ENCODE measurements at regions not wholly inside any gene's neighbourhood (a gene's known extent, or its start where the extent isn't known, plus 50 kb on each side); places are given as distances from the start of the nearest gene placed in this dataset.

GRCh38 chrY:10092342-10092741 is 564.7 kb downstream of the TSPY10 start:
- DNase-seq: no peak

- peak in 1 of 3 experiments; percentile 0 for DNase-seq
These were observed 578.6 kb downstream of the TSPY10 start for GRCh38 chrY:10106252-10106651.
